GM23248 (cell line): ENCODE measurements at regions not wholly inside any gene's neighbourhood (a gene's known extent, or its start where the extent isn't known, plus 50 kb on each side); places are given as distances from the start of the nearest gene placed in this dataset.
"Not testable (repeated sequence)": the region's sequence is repeated elsewhere in the genome, so short reads cannot be mapped to it uniquely, and the experiment has no call there.

Experiments
- EZH2 ChIP-seq: fragments of 200-600 bp; sonication (generic); IDR thresholded peaks from 2 replicates; pipeline ENCODE4 v1.6.1; 2018; ENCODE audit warnings: antibody characterized with exemption, mild to moderate bottlenecking; ENCODE audit not compliant: insufficient read depth, poor library complexity, severe bottlenecking
- EZH2phosphoT487 ChIP-seq: fragments of 200-600 bp; sonication (generic); IDR thresholded peaks from 2 replicates; pipeline ENCODE4 v1.6.1; 2018; ENCODE audit warnings: antibody characterized with exemption, moderate library complexity, mild to moderate bottlenecking, low read depth; ENCODE audit not compliant: insufficient read depth

- TF ChIP-seq EZH2, EZH2phosphoT487: not testable (repeated sequence)
These were observed 247.5 kb downstream of the LIPI start for GRCh38 chr21:13963259-13963658.
